HCT116 (cell line): ENCODE measurements at regions not wholly inside any gene's neighbourhood (a gene's known extent, or its start where the extent isn't known, plus 50 kb on each side); places are given as distances from the start of the nearest gene placed in this dataset.

Experiments
- ATAC-seq: fragments of 200-7000 bp; cut with Tn5 transposase; 2 replicates; pipeline ENCODE4 v1.9.1; 2020; ENCODE audit warnings: mild to moderate bottlenecking, moderate library complexity
- BruUV-seq: library from RNA; stranded (reverse); fragments of 400-500 nt; replicated peaks from 2 replicates; lab custom pipeline; 2021; lab: Mats Ljungman, UMichigan
- CTCF ChIA-PET: fragments of 300-600 bp; sonication (Branson Sonifier 250); formaldehyde crosslinking; loops from one replicate; lab custom pipeline; 2021; ENCODE audit warnings: antibody characterized with exemption; lab: Charles Lee
- POLR2A ChIA-PET: fragments of 300-600, 350-600 bp; sonication (Branson Sonifier 250); formaldehyde crosslinking; loops from one replicate; lab custom pipeline; 2021; ENCODE audit warnings: antibody characterized with exemption; lab: Charles Lee
- RAD21 ChIA-PET, 2 experiments: fragments of 300-600 bp; sonication (Branson Sonifier 250); formaldehyde crosslinking; loops; one replicate each; lab custom pipeline; 2023; ENCODE audit warnings: low total read pairs in 2 of 2; ENCODE audit not compliant: uncharacterized antibody in 2 of 2, unreplicated experiment in 2 of 2, low non-redundant PET in 1 of 2; lab: Charles Lee
- DNase-seq: peaks from one replicate; pipeline ENCODE4 v3.0.0-alpha.2; 2010; ENCODE audit warnings: low read depth, low spot score
- H2AFZ ChIP-seq: fragments of 200-600 bp; shearing (Covaris generic), sonication (generic); 2 replicates; pipeline ENCODE4 v1.6.1; 2017; ENCODE audit warnings: low read depth, mixed run types, mixed read lengths, antibody characterized with exemption, low read length; ENCODE audit not compliant: poor library complexity, severe bottlenecking
- H3K27ac ChIP-seq: 2 replicates; pipeline ENCODE4 v1.5.1; 2012; ENCODE audit warnings: low read depth, low read length
- H3K27me3 ChIP-seq: fragments of 200-600 bp; sonication (generic); 2 replicates; pipeline ENCODE4 v1.6.1; 2016; ENCODE audit warnings: mixed run types, low read length, mixed read lengths; ENCODE audit not compliant: insufficient read depth
- H3K36me3 ChIP-seq, 2 experiments: fragments of 200-500 bp in 1 of 2; fragments of 200-600 bp in 1 of 2; sonication (Bioruptor generic) in 1 of 2; sonication (generic) in 1 of 2; 2 replicates each; pipeline versions ENCODE4 v1.5.1 to v1.6.1; 2014 to 2016; ENCODE audit warnings: low read length in 2 of 2, inconsistent platforms in 1 of 2, mixed read lengths in 1 of 2, mixed run types in 1 of 2; ENCODE audit not compliant: insufficient read depth in 2 of 2, control insufficient read depth in 1 of 2
- H3K4me1 ChIP-seq, 2 experiments: fragments of 200-600 bp in 1 of 2; sonication (generic) in 1 of 2; 2 replicates each; pipeline versions ENCODE4 v1.5.1 to v1.6.1; 2012 to 2017; ENCODE audit warnings: low read length in 2 of 2, inconsistent platforms in 1 of 2, mild to moderate bottlenecking in 1 of 2, mixed read lengths in 1 of 2, mixed run types in 1 of 2, moderate library complexity in 1 of 2; ENCODE audit not compliant: insufficient read depth in 2 of 2, control insufficient read depth in 1 of 2
- H3K4me2 ChIP-seq: fragments of 200-600 bp; sonication (generic); 2 replicates; pipeline ENCODE4 v1.6.1; 2017; ENCODE audit warnings: mixed run types, low read length, mixed read lengths
- H3K4me3 ChIP-seq, 2 experiments: fragments of 200-600 bp in 1 of 2; sonication (generic) in 1 of 2; replicated peaks in 1 of 2; 2 replicates each; pipeline ENCODE4 v1.5.1; 2011 to 2016; ENCODE audit warnings: low read length in 2 of 2, control low read depth in 1 of 2, low read depth in 1 of 2, mild to moderate bottlenecking in 1 of 2, mixed read lengths in 1 of 2, mixed run types in 1 of 2
- H3K79me2 ChIP-seq: fragments of 200-600 bp; sonication (generic); 2 replicates; pipeline ENCODE4 v1.6.1; 2017; ENCODE audit warnings: mild to moderate bottlenecking, mixed run types, low read length, moderate library complexity, mixed read lengths; ENCODE audit not compliant: insufficient read depth
- H3K9ac ChIP-seq: fragments of 200-600 bp; sonication (generic); 2 replicates; pipeline ENCODE4 v1.6.1; 2016; ENCODE audit warnings: low read length, mixed read lengths
- H3K9me2 ChIP-seq: fragments of 200-600 bp; sonication (generic), shearing (Covaris generic); 2 replicates; pipeline ENCODE4 v1.6.1; 2017; ENCODE audit warnings: mixed run types, mild to moderate bottlenecking, moderate library complexity; ENCODE audit not compliant: insufficient read depth
- H3K9me3 ChIP-seq, 2 experiments: fragments of 200-500 bp in 1 of 2; fragments of 200-600 bp in 1 of 2; sonication (Bioruptor generic) in 1 of 2; sonication (generic) in 1 of 2; 2 replicates each; pipeline ENCODE4 v1.6.1; 2014 to 2017; ENCODE audit warnings: low read length in 2 of 2, mixed read lengths in 2 of 2, inconsistent platforms in 1 of 2, low read depth in 1 of 2, mild to moderate bottlenecking in 1 of 2, mixed run types in 1 of 2, moderate library complexity in 1 of 2; ENCODE audit not compliant: control insufficient read depth in 1 of 2, insufficient read depth in 1 of 2
- H4K20me1 ChIP-seq: fragments of 200-600 bp; sonication (generic), shearing (Covaris generic); 2 replicates; pipeline ENCODE4 v1.6.1; 2017; ENCODE audit warnings: mixed run types, mild to moderate bottlenecking, moderate library complexity; ENCODE audit not compliant: insufficient read depth
- CBX3 ChIP-seq: IDR thresholded peaks from 2 replicates; pipeline ENCODE4 v1.6.1; 2012; ENCODE audit warnings: low read depth
- CEBPB ChIP-seq: IDR thresholded peaks from 2 replicates; pipeline ENCODE4 v1.6.1; 2012; ENCODE audit warnings: low read depth
- EGR1 ChIP-seq: IDR thresholded peaks from 2 replicates; pipeline ENCODE4 v1.6.1; 2012; ENCODE audit warnings: low read depth
- ELF1 ChIP-seq: IDR thresholded peaks from 2 replicates; pipeline ENCODE4 v1.6.1; 2012; ENCODE audit warnings: low read depth, borderline replicate concordance
- FOSL1 ChIP-seq: IDR thresholded peaks from 2 replicates; pipeline ENCODE4 v1.6.1; 2012; ENCODE audit warnings: low read depth
- JUND ChIP-seq: IDR thresholded peaks from 2 replicates; pipeline ENCODE4 v1.6.1; 2012
- POLR2A ChIP-seq: IDR thresholded peaks from 2 replicates; pipeline ENCODE4 v1.7.0; 2011; ENCODE audit warnings: borderline replicate concordance; ENCODE audit not compliant: insufficient read depth, insufficient read length; ENCODE audit errors: extremely low read depth
- RAD21 ChIP-seq: IDR thresholded peaks from 2 replicates; pipeline ENCODE4 v1.6.1; 2012; ENCODE audit warnings: low read depth, mild to moderate bottlenecking
- SIN3A ChIP-seq: IDR thresholded peaks from 2 replicates; pipeline ENCODE4 v1.6.1; 2012; ENCODE audit warnings: low read depth
- SP1 ChIP-seq: IDR thresholded peaks from 2 replicates; pipeline ENCODE4 v1.6.1; 2012; ENCODE audit warnings: low read depth
- SRF ChIP-seq: IDR thresholded peaks from 2 replicates; pipeline ENCODE4 v1.6.1; 2012; ENCODE audit warnings: low read depth
- TCF7L2 ChIP-seq: IDR thresholded peaks from 2 replicates; pipeline ENCODE4 v1.7.0; 2011; ENCODE audit warnings: borderline replicate concordance, inconsistent platforms; ENCODE audit not compliant: insufficient read depth, insufficient read length; ENCODE audit errors: extremely low read depth
- ZBTB33 ChIP-seq: IDR thresholded peaks from 2 replicates; pipeline ENCODE4 v1.6.1; 2011; ENCODE audit warnings: mild to moderate bottlenecking, low read length, moderate library complexity; ENCODE audit not compliant: insufficient replicate concordance; ENCODE audit errors: extremely low read depth
- ZFX ChIP-seq: fragments of 450-650 bp; IDR thresholded peaks from 2 replicates; pipeline ENCODE4 v1.6.1; 2017
- ZNF274 ChIP-seq: fragments of 200-500 bp; sonication (Bioruptor generic); IDR thresholded peaks from 2 replicates; pipeline ENCODE4 v1.6.1; 2014; ENCODE audit warnings: mild to moderate bottlenecking, low read depth, low read length, inconsistent platforms
- intact Hi-C: fragments of 100-400 bp; cut with micrococcal nuclease; formaldehyde crosslinking; loops from 2 replicates; pipeline ENCODE4 v1.10.0; 2022
- TF ChIP-seq, protein P1 (sequence below), 3 experiments: fragments of 200-600 bp in 1 of 3; sonication (generic) in 1 of 3; IDR thresholded peaks in 2 of 3; conservative IDR thresholded peaks in 1 of 3; 2 replicates each; pipeline ENCODE4 v1.5.1; 2012 to 2017; ENCODE audit warnings: low read depth in 2 of 3, low read length in 2 of 3, antibody characterized with exemption in 1 of 3, borderline replicate concordance in 1 of 3, control low read depth in 1 of 3, mild to moderate bottlenecking in 1 of 3, mixed read lengths in 1 of 3, mixed run types in 1 of 3, moderate library complexity in 1 of 3; ENCODE audit not compliant: insufficient read depth in 1 of 3
- TF ChIP-seq, protein P2 (sequence below): IDR thresholded peaks from 2 replicates; pipeline ENCODE4 v1.6.1; 2012
- TF ChIP-seq, protein P3 (sequence below): IDR thresholded peaks from 2 replicates; pipeline ENCODE4 v1.6.1; 2012; ENCODE audit warnings: low read depth

- Histone ChIP-seq H3K9me2 (no peaks in the 10 kb centered on the region), H3K9me3 (no peaks in the 10 kb centered on the region), H3K4me1 (no peaks in the 10 kb centered on the region), H2AFZ (no peak overlapping the region), H3K79me2 (no peaks in the 10 kb centered on the region), H3K36me3 (no peaks in the 10 kb centered on the region), H3K9ac (no peak overlapping the region), H3K27ac (no peak overlapping the region), H4K20me1 (no peaks in the 10 kb centered on the region), H3K27me3 (peaks cover 22% of the 10 kb centered on the region), H3K4me3 (no peak overlapping the region), H3K4me2 (no peak overlapping the region)
- RAD21 ChIA-PET, result no interaction called here
- CTCF ChIA-PET, result no interaction called here
- ATAC-seq, result no peak
- POLR2A ChIA-PET, result no interaction called here
- intact Hi-C loops, result no loop called here
- TF ChIP-seq CBX3 (no peak), JUND (no peak), CEBPB (no peak), RAD21 (no peak), ZBTB33 (no peak), SIN3A (no peak), TCF7L2 (no peak), EGR1 (no peak), POLR2A (no peak), ZNF274 (no peak), ELF1 (no peak), SP1 (no peak), FOSL1 (no peak), SRF (no peak), ZFX (no peak)
- TF ChIP-seq, protein P1, sequence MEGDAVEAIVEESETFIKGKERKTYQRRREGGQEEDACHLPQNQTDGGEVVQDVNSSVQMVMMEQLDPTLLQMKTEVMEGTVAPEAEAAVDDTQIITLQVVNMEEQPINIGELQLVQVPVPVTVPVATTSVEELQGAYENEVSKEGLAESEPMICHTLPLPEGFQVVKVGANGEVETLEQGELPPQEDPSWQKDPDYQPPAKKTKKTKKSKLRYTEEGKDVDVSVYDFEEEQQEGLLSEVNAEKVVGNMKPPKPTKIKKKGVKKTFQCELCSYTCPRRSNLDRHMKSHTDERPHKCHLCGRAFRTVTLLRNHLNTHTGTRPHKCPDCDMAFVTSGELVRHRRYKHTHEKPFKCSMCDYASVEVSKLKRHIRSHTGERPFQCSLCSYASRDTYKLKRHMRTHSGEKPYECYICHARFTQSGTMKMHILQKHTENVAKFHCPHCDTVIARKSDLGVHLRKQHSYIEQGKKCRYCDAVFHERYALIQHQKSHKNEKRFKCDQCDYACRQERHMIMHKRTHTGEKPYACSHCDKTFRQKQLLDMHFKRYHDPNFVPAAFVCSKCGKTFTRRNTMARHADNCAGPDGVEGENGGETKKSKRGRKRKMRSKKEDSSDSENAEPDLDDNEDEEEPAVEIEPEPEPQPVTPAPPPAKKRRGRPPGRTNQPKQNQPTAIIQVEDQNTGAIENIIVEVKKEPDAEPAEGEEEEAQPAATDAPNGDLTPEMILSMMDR (IDR thresholded peaks at IDR 0.05 in 2 of 3, conservative IDR thresholded peaks at IDR 0.05 in 1 of 3; ENCODE audit: borderline replicate concordance in 1 of 3, insufficient read depth in 1 of 3, low read depth in 2 of 3, low read length in 2 of 3), result no peak
- TF ChIP-seq, protein P2, sequence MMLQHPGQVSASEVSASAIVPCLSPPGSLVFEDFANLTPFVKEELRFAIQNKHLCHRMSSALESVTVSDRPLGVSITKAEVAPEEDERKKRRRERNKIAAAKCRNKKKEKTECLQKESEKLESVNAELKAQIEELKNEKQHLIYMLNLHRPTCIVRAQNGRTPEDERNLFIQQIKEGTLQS, result no peak
- TF ChIP-seq, protein P3, sequence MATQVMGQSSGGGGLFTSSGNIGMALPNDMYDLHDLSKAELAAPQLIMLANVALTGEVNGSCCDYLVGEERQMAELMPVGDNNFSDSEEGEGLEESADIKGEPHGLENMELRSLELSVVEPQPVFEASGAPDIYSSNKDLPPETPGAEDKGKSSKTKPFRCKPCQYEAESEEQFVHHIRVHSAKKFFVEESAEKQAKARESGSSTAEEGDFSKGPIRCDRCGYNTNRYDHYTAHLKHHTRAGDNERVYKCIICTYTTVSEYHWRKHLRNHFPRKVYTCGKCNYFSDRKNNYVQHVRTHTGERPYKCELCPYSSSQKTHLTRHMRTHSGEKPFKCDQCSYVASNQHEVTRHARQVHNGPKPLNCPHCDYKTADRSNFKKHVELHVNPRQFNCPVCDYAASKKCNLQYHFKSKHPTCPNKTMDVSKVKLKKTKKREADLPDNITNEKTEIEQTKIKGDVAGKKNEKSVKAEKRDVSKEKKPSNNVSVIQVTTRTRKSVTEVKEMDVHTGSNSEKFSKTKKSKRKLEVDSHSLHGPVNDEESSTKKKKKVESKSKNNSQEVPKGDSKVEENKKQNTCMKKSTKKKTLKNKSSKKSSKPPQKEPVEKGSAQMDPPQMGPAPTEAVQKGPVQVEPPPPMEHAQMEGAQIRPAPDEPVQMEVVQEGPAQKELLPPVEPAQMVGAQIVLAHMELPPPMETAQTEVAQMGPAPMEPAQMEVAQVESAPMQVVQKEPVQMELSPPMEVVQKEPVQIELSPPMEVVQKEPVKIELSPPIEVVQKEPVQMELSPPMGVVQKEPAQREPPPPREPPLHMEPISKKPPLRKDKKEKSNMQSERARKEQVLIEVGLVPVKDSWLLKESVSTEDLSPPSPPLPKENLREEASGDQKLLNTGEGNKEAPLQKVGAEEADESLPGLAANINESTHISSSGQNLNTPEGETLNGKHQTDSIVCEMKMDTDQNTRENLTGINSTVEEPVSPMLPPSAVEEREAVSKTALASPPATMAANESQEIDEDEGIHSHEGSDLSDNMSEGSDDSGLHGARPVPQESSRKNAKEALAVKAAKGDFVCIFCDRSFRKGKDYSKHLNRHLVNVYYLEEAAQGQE, result no peak
- BruUV-seq, result no TSS peak
- no peak for DNase-seq
Measured at GRCh38 chr5:5575461-5575860, 153.0 kb downstream of the ICE1 start.
